ENCODE measurements at regions not wholly inside any gene's neighbourhood (a gene's known extent, or its start where the extent isn't known, plus 50 kb on each side); places are given as distances from the start of the nearest gene placed in this dataset.

DNA sequence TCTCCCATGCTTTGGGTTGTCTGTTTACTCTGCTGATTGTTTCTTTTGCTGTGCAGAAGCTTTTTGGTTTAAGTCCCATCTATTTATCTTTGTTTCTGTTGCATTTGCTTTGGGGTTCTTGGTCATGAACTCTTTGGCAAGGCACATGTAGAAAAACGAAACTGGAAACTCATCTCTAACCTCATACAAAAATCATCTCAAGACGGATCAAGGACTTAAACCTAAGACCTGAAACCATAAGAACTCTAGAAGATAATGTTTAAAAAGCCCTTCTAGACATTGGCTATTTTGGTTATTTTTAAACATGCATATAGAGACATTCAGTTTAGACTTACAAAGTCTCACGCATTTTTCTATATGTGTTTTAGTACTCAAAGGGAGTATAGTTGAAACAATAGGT lies 1164.3 kb upstream of the GYPC start:
- TF ChIP-seq, protein P1, sequence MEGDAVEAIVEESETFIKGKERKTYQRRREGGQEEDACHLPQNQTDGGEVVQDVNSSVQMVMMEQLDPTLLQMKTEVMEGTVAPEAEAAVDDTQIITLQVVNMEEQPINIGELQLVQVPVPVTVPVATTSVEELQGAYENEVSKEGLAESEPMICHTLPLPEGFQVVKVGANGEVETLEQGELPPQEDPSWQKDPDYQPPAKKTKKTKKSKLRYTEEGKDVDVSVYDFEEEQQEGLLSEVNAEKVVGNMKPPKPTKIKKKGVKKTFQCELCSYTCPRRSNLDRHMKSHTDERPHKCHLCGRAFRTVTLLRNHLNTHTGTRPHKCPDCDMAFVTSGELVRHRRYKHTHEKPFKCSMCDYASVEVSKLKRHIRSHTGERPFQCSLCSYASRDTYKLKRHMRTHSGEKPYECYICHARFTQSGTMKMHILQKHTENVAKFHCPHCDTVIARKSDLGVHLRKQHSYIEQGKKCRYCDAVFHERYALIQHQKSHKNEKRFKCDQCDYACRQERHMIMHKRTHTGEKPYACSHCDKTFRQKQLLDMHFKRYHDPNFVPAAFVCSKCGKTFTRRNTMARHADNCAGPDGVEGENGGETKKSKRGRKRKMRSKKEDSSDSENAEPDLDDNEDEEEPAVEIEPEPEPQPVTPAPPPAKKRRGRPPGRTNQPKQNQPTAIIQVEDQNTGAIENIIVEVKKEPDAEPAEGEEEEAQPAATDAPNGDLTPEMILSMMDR (IDR thresholded peaks at IDR 0.05; ENCODE audit: low read depth, low read length) = no peak
- H3K4me3 ChIP-seq (replicated peaks in 1 of 2; ENCODE audit: low read depth in 2 of 2, low read length in 2 of 2) = no peak overlapping the region
- no peak for DNase-seq (ENCODE audit: low read depth in 2 of 2)

DNA sequence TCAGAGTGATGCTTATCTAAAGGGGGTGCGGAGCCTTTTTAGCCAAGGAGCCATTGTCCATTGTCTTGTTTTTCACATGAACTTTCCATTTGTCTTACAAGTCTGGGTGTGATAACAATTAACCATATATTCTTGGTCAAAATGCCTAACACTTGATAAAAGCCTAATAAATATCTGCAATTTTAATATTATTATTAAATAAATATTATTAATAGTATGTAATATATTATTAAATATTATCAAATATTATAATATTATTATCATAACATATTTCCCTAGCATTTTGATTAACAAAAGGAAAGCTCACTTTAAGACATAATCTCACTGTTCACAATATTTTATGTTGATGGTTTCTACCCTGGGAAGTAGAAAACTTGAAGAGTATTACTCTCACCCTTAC lies 1143.6 kb upstream of the GYPC start:
- H3K4me3 ChIP-seq (replicated peaks in 1 of 2; ENCODE audit: low read depth in 2 of 2, low read length in 2 of 2) = no peak overlapping the region
- DNase-seq (ENCODE audit: low read depth in 2 of 2) = no peak
- TF ChIP-seq, protein P1 (IDR thresholded peaks at IDR 0.05; ENCODE audit: low read depth, low read length) = no peak

GRCh38 chr2:125516496-125517109 lies 1139.4 kb upstream of the GYPC start:
- H3K4me3 ChIP-seq (replicated peaks in 1 of 2; ENCODE audit: low read depth in 2 of 2, low read length in 2 of 2) = no peak overlapping the region
- TF ChIP-seq, protein P1 (IDR thresholded peaks at IDR 0.05; ENCODE audit: low read depth, low read length) = peak; percentile 55
- DNase-seq (ENCODE audit: low read depth in 2 of 2) = peak; percentile 5 to 9

- TF ChIP-seq, protein P1 (IDR thresholded peaks at IDR 0.05; ENCODE audit: low read depth, low read length) = no peak
- no peak overlapping the region for H3K4me3 ChIP-seq (replicated peaks in 1 of 2; ENCODE audit: low read depth in 2 of 2, low read length in 2 of 2)
- DNase-seq (ENCODE audit: low read depth in 2 of 2) = no peak
Measured at GRCh38 chr2:125526093-125526492, 1129.9 kb upstream of the GYPC start.

DNA sequence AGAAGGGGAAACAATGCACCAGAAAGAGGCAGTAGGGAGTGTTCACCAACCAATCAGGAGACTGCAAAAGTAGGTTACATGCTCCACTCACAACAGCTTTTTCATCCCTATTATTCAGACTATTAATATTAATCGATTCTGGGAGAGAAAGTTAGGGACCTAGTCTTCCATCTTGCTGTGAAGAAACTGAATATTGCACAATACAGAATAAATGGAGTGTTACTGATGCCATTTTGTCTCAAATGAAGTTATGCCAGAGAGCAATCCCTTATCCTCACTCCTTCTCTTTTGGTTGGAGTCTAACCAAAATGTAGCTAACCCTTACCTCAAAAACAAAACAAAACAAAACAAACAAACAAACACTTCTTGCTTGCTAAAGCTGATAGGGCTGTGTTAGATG lies 1120.9 kb upstream of the GYPC start:
- DNase-seq (ENCODE audit: low read depth in 2 of 2) = no peak
- H3K4me3 ChIP-seq (replicated peaks in 1 of 2; ENCODE audit: low read depth in 2 of 2, low read length in 2 of 2) = no peak overlapping the region
- TF ChIP-seq, protein P1 (IDR thresholded peaks at IDR 0.05; ENCODE audit: low read depth, low read length) = no peak

DNA sequence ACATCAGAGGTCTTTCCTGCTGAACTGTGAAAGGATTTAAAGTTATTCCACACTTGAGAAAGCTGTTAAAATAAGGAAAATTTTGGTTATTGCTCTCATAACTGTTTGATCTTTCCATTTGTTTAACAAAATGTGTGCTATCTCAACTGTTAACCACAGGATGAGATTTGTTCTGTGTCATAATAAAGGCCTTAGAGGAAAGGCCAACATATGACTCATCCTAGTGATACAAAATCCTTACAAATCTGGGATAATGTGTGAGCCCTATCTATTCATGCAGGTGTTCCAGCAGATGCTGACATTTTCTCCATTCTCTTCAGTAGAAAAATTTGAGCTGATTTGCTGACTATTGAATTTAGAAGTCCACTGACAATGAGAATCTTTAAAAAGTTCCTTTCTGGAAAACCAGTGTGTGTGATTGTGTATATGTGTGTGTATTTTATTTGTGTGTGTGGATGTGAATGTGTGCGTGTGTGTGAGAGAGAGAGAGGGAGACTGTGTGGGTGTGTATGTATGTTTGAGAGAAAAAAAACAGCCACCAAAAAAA lies 1111.9 kb upstream of the GYPC start:
- H3K4me3 ChIP-seq (replicated peaks in 1 of 2; ENCODE audit: low read depth in 2 of 2, low read length in 2 of 2) = no peak overlapping the region
- TF ChIP-seq, protein P1 (IDR thresholded peaks at IDR 0.05; ENCODE audit: low read depth, low read length) = no peak
- DNase-seq (ENCODE audit: low read depth in 2 of 2) = no peak

DNA sequence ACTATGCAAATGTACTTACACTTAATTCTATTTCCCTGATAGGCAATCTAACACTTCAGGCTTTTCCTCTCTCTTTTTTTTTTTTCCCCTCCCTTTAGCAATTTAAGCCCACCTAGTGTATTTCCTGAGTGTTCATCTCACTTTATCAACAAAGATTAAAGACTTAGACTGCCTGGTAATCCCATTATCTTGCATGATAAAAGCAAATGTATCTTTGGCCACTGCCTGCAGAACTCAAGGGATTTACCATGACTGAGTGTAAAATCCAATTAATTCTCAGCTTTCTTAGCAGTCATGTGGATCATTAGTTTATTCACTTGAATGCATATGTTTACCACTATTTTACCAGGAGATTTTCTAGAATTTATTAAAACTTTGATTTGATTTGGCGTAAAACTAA lies 1102.2 kb upstream of the GYPC start:
- TF ChIP-seq, protein P1 (IDR thresholded peaks at IDR 0.05; ENCODE audit: low read depth, low read length) = no peak
- H3K4me3 ChIP-seq (replicated peaks in 1 of 2; ENCODE audit: low read depth in 2 of 2, low read length in 2 of 2) = no peak overlapping the region
- no peak for DNase-seq (ENCODE audit: low read depth in 2 of 2)
